CD4-positive, alpha-beta T cell treated with Interleukin-15 for 4 hours (primary cell): ENCODE measurements at regions not wholly inside any gene's neighbourhood (a gene's known extent, or its start where the extent isn't known, plus 50 kb on each side); places are given as distances from the start of the nearest gene placed in this dataset.

Source experiments
- DNase-seq: peaks from one replicate; pipeline ENCODE4 v3.0.0-alpha.2; 2020; ENCODE audit warnings: low spot score

DNA sequence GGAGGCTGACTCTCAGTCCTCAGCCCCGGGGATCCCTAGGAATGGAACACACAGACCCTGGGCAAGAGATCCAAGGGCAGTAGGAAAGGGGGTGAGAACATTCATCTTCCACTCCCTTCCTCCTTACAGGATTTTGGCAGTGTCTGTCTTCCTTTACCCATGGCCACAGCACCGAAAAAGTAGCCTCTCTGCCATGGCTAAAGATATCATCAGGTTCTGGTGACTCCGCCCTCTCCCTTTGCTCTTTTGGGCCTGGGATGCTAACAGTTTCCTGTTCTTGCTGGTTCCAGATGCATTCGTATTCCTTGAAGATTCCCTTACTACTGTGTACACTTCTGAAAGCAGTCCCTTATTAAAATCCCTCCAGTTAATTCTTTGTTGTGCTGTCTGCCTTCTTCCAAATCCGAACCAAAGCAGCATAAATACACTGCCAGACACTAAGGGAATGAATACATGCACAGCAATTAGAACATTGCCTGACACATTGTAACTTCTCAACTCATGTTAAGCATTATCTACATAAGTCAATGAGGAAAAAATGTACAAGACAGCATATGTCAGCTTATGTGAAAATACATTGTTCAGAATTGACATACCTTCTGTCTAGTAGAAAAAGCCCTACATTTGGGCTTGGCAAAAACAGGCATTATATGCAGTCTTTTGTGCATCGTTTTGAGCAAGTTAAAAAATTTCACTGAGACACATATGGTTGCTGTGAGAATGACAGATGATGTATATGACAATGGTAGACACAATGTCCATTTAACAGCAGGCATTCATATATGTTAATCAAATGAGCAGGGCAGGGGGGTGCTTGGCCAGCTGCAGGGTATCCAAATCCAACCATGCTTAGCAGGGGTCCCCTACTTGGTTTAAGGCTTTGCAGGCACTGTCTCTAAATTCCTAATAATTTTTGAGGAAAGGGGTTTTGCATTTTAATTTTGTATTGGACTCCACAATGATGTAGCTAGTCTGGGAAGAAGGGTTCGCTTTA, 58.8 kb upstream of the RAI14 start:
- no peak for DNase-seq

DNA sequence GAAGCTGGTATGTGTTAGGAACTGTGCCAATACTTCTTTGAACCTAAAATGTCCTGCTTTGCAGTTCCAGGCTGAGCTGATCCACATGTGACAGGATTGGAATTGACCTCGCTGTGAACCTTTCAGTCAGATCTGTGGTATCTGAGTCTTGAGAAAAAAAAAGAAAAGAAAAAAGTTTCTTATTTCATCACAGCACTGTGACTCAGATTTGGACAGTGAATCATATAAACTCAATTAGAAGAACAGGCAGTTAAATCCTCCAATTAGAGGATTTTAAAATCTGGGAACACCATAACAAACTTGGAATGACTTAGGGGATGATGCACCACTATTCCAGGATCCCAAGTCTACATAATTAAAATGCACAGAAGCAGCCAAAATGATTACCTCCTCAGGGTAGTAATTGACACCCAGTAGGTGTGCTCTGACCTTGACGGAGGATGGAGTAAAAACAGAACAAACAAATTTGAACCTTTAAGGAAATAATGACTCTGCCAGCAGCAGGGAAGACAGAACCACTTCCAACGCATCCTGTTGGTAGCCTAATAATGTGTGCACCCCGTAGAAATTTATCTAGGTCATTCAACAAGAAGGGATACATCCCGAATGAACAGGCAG, 57.8 kb upstream of the RAI14 start:
- no peak for DNase-seq

DNA sequence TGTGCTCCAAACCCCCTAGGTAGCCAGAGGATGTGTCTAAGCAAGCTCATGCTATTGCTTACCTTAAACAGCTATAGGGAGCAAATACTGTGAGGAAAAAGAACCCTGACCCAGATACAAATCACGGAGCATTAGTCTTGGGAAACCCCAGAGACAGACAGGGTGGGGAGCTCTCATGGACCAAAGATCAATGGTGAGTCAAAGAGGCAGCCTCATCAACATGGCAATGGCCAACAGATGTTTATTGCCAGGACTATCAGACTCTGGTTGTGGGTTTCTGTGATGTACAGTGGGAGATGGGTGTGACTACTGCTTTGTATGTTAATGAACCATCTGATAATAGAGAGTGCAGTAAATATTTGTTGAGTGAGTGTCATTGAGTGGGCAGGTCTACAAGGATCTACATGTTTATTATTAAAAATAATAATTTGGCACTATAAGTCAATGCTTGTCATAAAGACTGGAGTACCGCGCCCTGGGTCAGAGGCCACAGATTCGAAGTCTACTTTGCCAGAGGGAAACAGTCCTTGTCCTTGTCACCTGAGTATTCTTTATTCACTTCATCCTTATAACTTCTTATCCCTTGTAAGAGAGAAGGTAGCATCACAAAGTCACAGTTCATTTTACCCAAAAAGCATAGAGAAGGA, 56.5 kb upstream of the RAI14 start:
- DNase-seq, result no peak

DNA sequence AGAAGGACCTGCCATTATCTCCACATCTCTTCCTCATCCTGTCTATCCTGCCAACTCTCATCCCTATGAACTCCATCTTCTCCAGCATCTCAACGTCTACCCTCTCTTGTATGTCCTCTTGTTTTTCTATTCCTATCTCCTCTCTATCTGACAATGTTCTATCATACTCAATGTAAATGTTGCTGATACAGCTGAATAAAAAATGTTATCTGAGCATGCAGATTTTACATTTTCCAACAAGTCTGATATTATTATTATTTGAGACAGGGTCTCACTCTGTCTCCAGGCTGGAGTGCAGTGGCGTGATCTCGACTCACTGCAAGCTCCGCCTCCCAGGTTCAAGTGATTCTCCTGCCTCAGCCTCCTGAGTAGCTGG, 56.0 kb upstream of the RAI14 start:
- no peak for DNase-seq

DNA sequence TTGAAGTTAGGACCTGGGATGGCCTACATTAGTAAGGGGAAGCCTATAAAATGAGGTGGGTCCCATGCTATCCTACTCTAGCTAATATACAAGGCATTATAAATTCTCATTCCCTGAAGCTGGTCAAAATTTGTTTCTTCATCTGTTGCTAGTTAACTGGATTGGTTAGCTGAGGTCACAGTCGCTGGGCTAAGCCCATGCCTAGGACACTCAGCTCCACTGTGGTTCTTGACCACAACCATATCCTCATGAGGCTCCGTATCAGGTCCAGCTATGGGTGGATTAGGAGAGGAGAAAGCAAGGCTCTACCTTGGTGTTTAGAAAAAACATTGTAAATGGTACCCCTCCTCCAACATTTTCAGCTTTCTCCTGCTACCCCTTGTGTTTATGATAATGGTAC, 52.8 kb upstream of the RAI14 start:
- no peak for DNase-seq

DNA sequence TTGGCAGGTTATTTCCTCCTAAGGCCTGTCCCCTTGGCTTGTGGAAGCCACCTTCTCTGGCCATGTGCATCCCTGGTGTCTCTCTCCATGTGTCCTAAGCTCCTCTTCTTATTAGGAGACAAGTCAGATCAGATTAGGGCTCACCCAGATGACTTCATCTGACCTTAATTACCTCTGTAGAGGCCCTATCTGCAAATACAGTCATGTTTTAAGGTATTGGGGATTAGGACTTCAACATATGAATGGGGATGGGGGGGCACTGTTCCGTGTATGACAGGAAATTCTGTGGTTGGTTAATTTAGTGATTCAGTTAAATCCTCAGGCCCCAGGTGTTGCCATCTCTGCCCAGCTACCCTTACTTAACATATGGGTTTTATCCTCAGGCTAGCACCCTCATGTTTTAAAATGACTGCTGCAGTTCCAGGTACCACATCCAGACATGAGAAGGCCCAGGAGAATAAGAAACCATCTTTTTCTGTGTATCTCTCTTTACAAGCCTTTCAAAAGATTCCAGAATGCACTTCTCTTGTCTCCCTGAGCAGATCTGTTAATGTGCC, 51.9 kb upstream of the RAI14 start:
- no peak for DNase-seq

DNA sequence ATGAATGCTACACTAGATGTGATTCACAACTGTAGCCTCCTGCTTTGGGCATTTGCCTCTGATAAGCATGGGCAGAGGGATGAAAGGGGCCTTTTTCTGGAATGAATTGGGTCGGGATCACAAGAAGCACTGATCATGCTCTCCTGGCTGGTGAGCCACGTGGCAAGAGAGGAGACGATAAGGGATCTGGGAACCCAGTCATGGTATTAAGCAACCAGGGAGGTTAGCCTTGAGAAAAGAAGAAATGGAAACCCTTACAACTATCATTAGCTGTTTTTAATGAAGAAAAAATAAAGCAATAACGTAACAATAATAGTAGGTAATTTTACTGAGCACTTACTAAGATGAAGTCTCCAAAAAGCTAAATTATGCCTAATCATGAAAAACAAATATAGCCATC, 50.0 kb upstream of the RAI14 start:
- no peak for DNase-seq
